ENCODE measurements at regions not wholly inside any gene's neighbourhood (a gene's known extent, or its start where the extent isn't known, plus 50 kb on each side); places are given as distances from the start of the nearest gene placed in this dataset.
"Not testable (repeated sequence)": the region's sequence is repeated elsewhere in the genome, so short reads cannot be mapped to it uniquely, and the experiment has no call there.

DNA sequence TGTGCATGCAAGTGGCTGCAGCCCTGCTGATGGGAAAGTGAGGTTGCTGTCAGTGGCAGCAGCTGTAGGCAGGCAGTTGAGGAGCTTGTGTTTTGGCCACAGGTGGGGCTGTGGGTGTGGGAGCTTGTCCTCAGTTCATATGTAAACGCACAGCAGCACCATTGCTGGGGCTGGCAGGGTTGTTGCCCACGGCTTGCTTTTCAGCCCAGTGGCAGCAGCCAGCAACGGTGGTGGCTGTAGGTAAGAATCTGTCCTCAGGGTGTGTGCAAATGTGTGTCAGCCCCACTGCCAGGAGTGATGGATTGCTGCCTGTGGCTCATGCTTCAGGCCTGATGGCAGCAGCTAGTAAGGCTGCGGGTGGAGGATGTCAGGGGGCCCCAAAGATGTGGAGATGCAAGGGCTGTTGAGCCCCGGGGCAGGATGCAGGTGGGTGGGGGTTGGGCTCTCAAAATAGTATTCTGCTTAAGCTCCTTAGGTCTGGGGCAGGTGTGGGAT, 141.3 kb upstream of the THUMPD2 start:
- H3K36me3 ChIP-seq = no peaks in the 10 kb centered on the region
- no peak overlapping the region for H3K27ac ChIP-seq
- no peaks in the 10 kb centered on the region for H3K27me3 ChIP-seq (replicated peaks; ENCODE audit: insufficient read depth)
- 48% methylated on average over 5 of the region's 5 CpGs for WGBS
- TF ChIP-seq POLR2AphosphoS5 (IDR thresholded peaks at IDR 0.05) (no peak), POLR2A (IDR thresholded peaks at IDR 0.05) (no peak), CTCF (IDR thresholded peaks at IDR 0.05) (no peak)
- no peaks in the 10 kb centered on the region for H3K9me3 ChIP-seq
- no peak for DNase-seq (ENCODE audit: low spot score)
- no peak overlapping the region for H3K4me3 ChIP-seq
- intact Hi-C loops (cut with DNase I) = no loop called here
- H3K4me1 ChIP-seq (replicated peaks) = no peaks in the 10 kb centered on the region

GRCh38 chr2:39919511-39920306, 140.7 kb upstream of the THUMPD2 start:
- Histone ChIP-seq H3K27ac (no peak overlapping the region), H3K27me3 (replicated peaks; ENCODE audit: insufficient read depth) (no peaks in the 10 kb centered on the region), H3K36me3 (no peaks in the 10 kb centered on the region), H3K4me3 (no peak overlapping the region), H3K4me1 (replicated peaks) (no peaks in the 10 kb centered on the region), H3K9me3 (no peaks in the 10 kb centered on the region)
- 98% methylated on average over 5 of the region's 5 CpGs for WGBS
- TF ChIP-seq POLR2A (IDR thresholded peaks at IDR 0.05) = no peak
- TF ChIP-seq POLR2AphosphoS5 (IDR thresholded peaks at IDR 0.05) = no peak
- no peak for TF ChIP-seq CTCF (IDR thresholded peaks at IDR 0.05)
- intact Hi-C loops (cut with DNase I) = loop anchor here (10.0 kb wide), 2 partner anchors 635 to 845 kb away; no protein-coding TSS in a partner anchor
- DNase-seq (ENCODE audit: low spot score) = no peak

GRCh38 chr2:39918886-39919285, 139.8 kb upstream of the THUMPD2 start:
- intact Hi-C loops (cut with DNase I) = loop anchor here (10.0 kb wide), 2 partner anchors 636 to 846 kb away; no protein-coding TSS in a partner anchor

GRCh38 chr2:39917371-39917770, 138.3 kb upstream of the THUMPD2 start:
- H3K4me3 ChIP-seq; H3K4me1 ChIP-seq (replicated peaks); DNase-seq (ENCODE audit: low spot score); H3K9me3 ChIP-seq; H3K27ac ChIP-seq; H3K36me3 ChIP-seq; H3K27me3 ChIP-seq (replicated peaks; ENCODE audit: insufficient read depth): not testable (repeated sequence)
- WGBS = 95% methylated on average over 1 of the region's 1 CpG
- intact Hi-C loops (cut with DNase I) = loop anchor here (10.0 kb wide), 2 partner anchors 637 to 847 kb away; no protein-coding TSS in a partner anchor

More at GRCh38 chr2:39918886-39919285, 139.8 kb upstream of the THUMPD2 start:
- TF ChIP-seq POLR2AphosphoS5 (IDR thresholded peaks at IDR 0.05) (no peak), POLR2A (IDR thresholded peaks at IDR 0.05) (no peak), CTCF (IDR thresholded peaks at IDR 0.05) (no peak)
- H3K36me3 ChIP-seq = no peaks in the 10 kb centered on the region
- DNase-seq (ENCODE audit: low spot score) = no peak
- no peak overlapping the region for H3K4me3 ChIP-seq
- H3K9me3 ChIP-seq = no peaks in the 10 kb centered on the region
- no peak overlapping the region for H3K27ac ChIP-seq
- no peaks in the 10 kb centered on the region for H3K4me1 ChIP-seq (replicated peaks)
- no peaks in the 10 kb centered on the region for H3K27me3 ChIP-seq (replicated peaks; ENCODE audit: insufficient read depth)

GRCh38 chr2:39914949-39915348, 135.9 kb upstream of the THUMPD2 start:
- Histone ChIP-seq H3K27me3 (replicated peaks; ENCODE audit: insufficient read depth) (no peaks in the 10 kb centered on the region), H3K36me3 (no peaks in the 10 kb centered on the region), H3K9me3 (no peaks in the 10 kb centered on the region), H3K4me1 (replicated peaks) (no peaks in the 10 kb centered on the region), H3K27ac (no peak overlapping the region), H3K4me3 (no peak overlapping the region)
- intact Hi-C loops (cut with DNase I) = loop anchor here (5.0 to 10.0 kb wide), 3 partner anchors 640 to 1867 kb away; no protein-coding TSS in a partner anchor
- TF ChIP-seq POLR2AphosphoS5 (IDR thresholded peaks at IDR 0.05) = no peak
- no peak for TF ChIP-seq CTCF (IDR thresholded peaks at IDR 0.05)
- TF ChIP-seq POLR2A (IDR thresholded peaks at IDR 0.05) = no peak
- 89% methylated on average over 2 of the region's 2 CpGs for WGBS
- no peak for DNase-seq (ENCODE audit: low spot score)
